ENCODE measurements at regions not wholly inside any gene's neighbourhood (a gene's known extent, or its start where the extent isn't known, plus 50 kb on each side); places are given as distances from the start of the nearest gene placed in this dataset.

GRCh38 chr3:166669781-166670180, 710.3 kb downstream of the ZBBX start:
- DNase-seq: no peak
- TF ChIP-seq CTCF (IDR thresholded peaks at IDR 0.05; ENCODE audit: low read depth, low read length, missing control alignments): no peak
- Histone ChIP-seq H3K36me3 (replicated peaks) (no peaks in the 10 kb centered on the region), H3K27me3 (replicated peaks) (no peaks in the 10 kb centered on the region), H3K27ac (no peak overlapping the region), H3K4me3 (ENCODE audit: low read depth, low read length) (no peak overlapping the region)
- in situ Hi-C loops (cut with HindIII; ENCODE audit: low pct_ligation_motif_present, low sequenced_read_pairs): no loop called here

DNA sequence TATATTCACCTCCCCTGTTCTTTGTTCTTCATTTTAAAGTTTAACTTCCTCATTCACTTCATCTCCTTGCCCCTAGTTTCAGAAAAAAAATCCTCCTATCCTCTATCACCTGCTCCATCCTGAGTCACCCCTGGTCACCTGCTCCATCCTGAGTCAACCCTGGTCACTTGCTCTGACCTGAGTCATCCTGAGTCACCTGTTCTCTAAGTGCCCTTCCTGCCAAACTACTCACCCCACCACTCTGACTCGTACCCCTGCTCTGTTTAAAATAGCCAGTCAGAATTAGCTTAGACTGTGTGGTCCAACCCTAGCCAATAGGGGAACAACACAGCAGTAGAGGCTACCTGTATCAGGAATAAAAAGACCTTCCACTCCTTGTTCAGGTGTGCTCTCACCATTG, 716.9 kb downstream of the ZBBX start:
- H3K36me3 ChIP-seq (replicated peaks): no peaks in the 10 kb centered on the region
- in situ Hi-C loops (cut with HindIII; ENCODE audit: low pct_ligation_motif_present, low sequenced_read_pairs): no loop called here
- DNase-seq: no peak
- H3K27ac ChIP-seq: no peak overlapping the region
- H3K27me3 ChIP-seq (replicated peaks): no peaks in the 10 kb centered on the region
- H3K4me3 ChIP-seq (ENCODE audit: low read depth, low read length): no peak overlapping the region
- TF ChIP-seq CTCF (IDR thresholded peaks at IDR 0.05; ENCODE audit: low read depth, low read length, missing control alignments): no peak

- Histone ChIP-seq H3K27me3 (replicated peaks) (no peaks in the 10 kb centered on the region), H3K27ac (no peak overlapping the region), H3K36me3 (replicated peaks) (no peaks in the 10 kb centered on the region), H3K4me3 (ENCODE audit: low read depth, low read length) (no peak overlapping the region)
- DNase-seq: no peak
- TF ChIP-seq CTCF (IDR thresholded peaks at IDR 0.05; ENCODE audit: low read depth, low read length, missing control alignments): no peak
- in situ Hi-C loops (cut with HindIII; ENCODE audit: low pct_ligation_motif_present, low sequenced_read_pairs): no loop called here
Measured at GRCh38 chr3:166661621-166662020, 718.5 kb downstream of the ZBBX start.

GRCh38 chr3:166660962-166661361, 719.1 kb downstream of the ZBBX start:
- no peak for TF ChIP-seq CTCF (IDR thresholded peaks at IDR 0.05; ENCODE audit: low read depth, low read length, missing control alignments)
- H3K27me3 ChIP-seq (replicated peaks): no peaks in the 10 kb centered on the region
- H3K27ac ChIP-seq: no peak overlapping the region
- H3K4me3 ChIP-seq (ENCODE audit: low read depth, low read length): no peak overlapping the region
- DNase-seq: no peak
- no peaks in the 10 kb centered on the region for H3K36me3 ChIP-seq (replicated peaks)
- in situ Hi-C loops (cut with HindIII; ENCODE audit: low pct_ligation_motif_present, low sequenced_read_pairs): no loop called here

GRCh38 chr3:166637984-166638530, 742.0 kb downstream of the ZBBX start:
- in situ Hi-C loops (cut with HindIII; ENCODE audit: low pct_ligation_motif_present, low sequenced_read_pairs): no loop called here
- no peak for TF ChIP-seq CTCF (IDR thresholded peaks at IDR 0.05; ENCODE audit: low read depth, low read length, missing control alignments)
- H3K4me3 ChIP-seq (ENCODE audit: low read depth, low read length): no peak overlapping the region
- no peaks in the 10 kb centered on the region for H3K36me3 ChIP-seq (replicated peaks)
- no peaks in the 10 kb centered on the region for H3K27me3 ChIP-seq (replicated peaks)
- DNase-seq: no peak
- H3K27ac ChIP-seq: no peak overlapping the region

- in situ Hi-C loops (cut with HindIII; ENCODE audit: low pct_ligation_motif_present, low sequenced_read_pairs): no loop called here
- no peaks in the 10 kb centered on the region for H3K36me3 ChIP-seq (replicated peaks)
- TF ChIP-seq CTCF (IDR thresholded peaks at IDR 0.05; ENCODE audit: low read depth, low read length, missing control alignments): no peak
- no peak overlapping the region for H3K4me3 ChIP-seq (ENCODE audit: low read depth, low read length)
- DNase-seq: no peak
- H3K27ac ChIP-seq: no peak overlapping the region
- H3K27me3 ChIP-seq (replicated peaks): no peaks in the 10 kb centered on the region
Measured at GRCh38 chr3:166634091-166634746, 745.9 kb downstream of the ZBBX start.

Data from brain microvascular endothelial cell (primary cell).